K562 (cell line): ENCODE measurements at regions not wholly inside any gene's neighbourhood (a gene's known extent, or its start where the extent isn't known, plus 50 kb on each side); places are given as distances from the start of the nearest gene placed in this dataset.

Experiments
- ATAC-seq: fragments of 200-7000 bp; cut with Tn5 transposase; 3 replicates; pipeline ENCODE4 v1.9.1; 2020; ENCODE audit warnings: moderate library complexity
- BruUV-seq: library from RNA; stranded (reverse); fragments of 400-500 nt; replicated peaks from 2 replicates; lab custom pipeline; 2021; lab: Mats Ljungman, UMichigan
- CTCF ChIA-PET: fragments of 300-600 bp; formaldehyde crosslinking; extraction: SDS; loops from one replicate; lab custom pipeline; 2021; ENCODE audit warnings: low intra/inter-chr PET ratio; lab: Yijun Ruan, JAX
- POLR2A ChIA-PET: fragments of 300-600, 350-650 bp; sonication (Branson Sonifier 250); formaldehyde crosslinking; extraction: SDS; loops from one replicate; lab custom pipeline; 2021; ENCODE audit warnings: antibody characterized with exemption, inconsistent platforms; lab: Yijun Ruan, JAX
- DNase-seq, 4 experiments: peaks; one replicate each; pipeline versions ENCODE4 v3.0.0 to v3.0.0-alpha.2; 2011 to 2018; ENCODE audit warnings: low spot score in 3 of 4, mixed read lengths in 3 of 4; ENCODE audit errors: extremely low read depth in 1 of 4
- FAIRE-seq: peaks from 2 replicates; lab custom pipeline; 2011; peaks lifted over from hg19 to GRCh38; lab: Jason Lieb, UNC
- H2AFZ ChIP-seq: 2 replicates; pipeline ENCODE4 v1.6.0; 2011; ENCODE audit warnings: low read depth, low read length, control low read depth, inconsistent platforms
- H3K27ac ChIP-seq: fragments of 200-600 bp; 3 replicates; pipeline ENCODE4 v1.8.0; 2011; ENCODE audit warnings: low read depth, mild to moderate bottlenecking, control low read depth, inconsistent platforms, low read length, moderate library complexity, mixed read lengths; ENCODE audit errors: extremely low read depth
- H3K27me3 ChIP-seq, 2 experiments: fragments of 300-600 bp in 1 of 2; 2 replicates in 1 of 2; 3 replicates in 1 of 2; pipeline versions ENCODE4 v1.6.0 to v1.8.0; 2011; ENCODE audit warnings: inconsistent platforms in 2 of 2, low read length in 2 of 2, mild to moderate bottlenecking in 1 of 2, mixed read lengths in 1 of 2, moderate library complexity in 1 of 2; ENCODE audit not compliant: control insufficient read depth in 2 of 2, insufficient read depth in 2 of 2
- H3K36me3 ChIP-seq: fragments of 300-600 bp; 3 replicates; pipeline ENCODE4 v1.8.0; 2011; ENCODE audit warnings: mild to moderate bottlenecking, low read length, inconsistent platforms; ENCODE audit not compliant: control insufficient read depth, insufficient read depth
- H3K4me1 ChIP-seq, 2 experiments: fragments of 200-600 bp in 1 of 2; replicated peaks in 1 of 2; 2 replicates in 1 of 2; 3 replicates in 1 of 2; pipeline versions ENCODE4 v1.5.1 to v1.8.0; 2011; ENCODE audit warnings: inconsistent platforms in 2 of 2, low read length in 2 of 2, mild to moderate bottlenecking in 1 of 2, mixed read lengths in 1 of 2, moderate library complexity in 1 of 2; ENCODE audit not compliant: control insufficient read depth in 2 of 2, insufficient read depth in 2 of 2
- H3K4me2 ChIP-seq: 2 replicates; pipeline ENCODE4 v1.6.1; 2011; ENCODE audit warnings: low read length, control low read depth, inconsistent platforms, mixed read lengths; ENCODE audit not compliant: insufficient read depth
- H3K4me3 ChIP-seq: fragments of 200-600 bp; sonication (generic), shearing (Covaris generic); 2 replicates; pipeline ENCODE4 v1.5.1; 2016; ENCODE audit warnings: control low read depth, inconsistent platforms
- H3K79me2 ChIP-seq: fragments of 200-600 bp; 3 replicates; pipeline ENCODE4 v1.8.0; 2011; ENCODE audit warnings: low read length, inconsistent platforms; ENCODE audit not compliant: control insufficient read depth, insufficient read depth
- H3K9ac ChIP-seq, 2 experiments: 2 replicates each; pipeline versions ENCODE4 v1.6.0 to v1.6.1; 2011; ENCODE audit warnings: low read depth in 2 of 2, low read length in 2 of 2, control low read depth in 1 of 2, inconsistent platforms in 1 of 2, mild to moderate bottlenecking in 1 of 2, mixed read lengths in 1 of 2; ENCODE audit not compliant: insufficient read depth in 1 of 2
- H3K9me1 ChIP-seq: one replicate; pipeline ENCODE4 v1.6.0; 2011; ENCODE audit warnings: inconsistent platforms, mild to moderate bottlenecking, low read length, moderate library complexity; ENCODE audit not compliant: control insufficient read depth, insufficient read depth
- H3K9me3 ChIP-seq: replicated peaks from 2 replicates; pipeline ENCODE4 v1.5.1; 2011; ENCODE audit warnings: low read depth, low read length, inconsistent platforms; ENCODE audit not compliant: control insufficient read depth, insufficient read depth
- H4K20me1 ChIP-seq: replicated peaks from 2 replicates; pipeline ENCODE4 v1.6.1; 2011; ENCODE audit warnings: low read length, inconsistent platforms, mixed read lengths; ENCODE audit not compliant: control insufficient read depth, insufficient read depth
- ATF4 ChIP-seq: fragments of 450-650 bp; formaldehyde crosslinking; IDR thresholded peaks from 2 replicates; pipeline ENCODE4 v1.4.0; 2022; ENCODE audit warnings: mild to moderate bottlenecking, moderate library complexity
- NCOR1 ChIP-seq: fragments of 450-650 bp; IDR thresholded peaks from 2 replicates; pipeline ENCODE4 v1.6.1; 2016; ENCODE audit warnings: mild to moderate bottlenecking, moderate library complexity
- OTX1 ChIP-seq: fragments of 450-650 bp; formaldehyde crosslinking; IDR thresholded peaks from 2 replicates; pipeline ENCODE4 v1.4.0; 2022; ENCODE audit warnings: mild to moderate bottlenecking
- TAF9B ChIP-seq: fragments of 450-650 bp; IDR thresholded peaks from 2 replicates; pipeline ENCODE4 v1.6.1; 2018; ENCODE audit warnings: mild to moderate bottlenecking; ENCODE audit not compliant: partially characterized antibody
- TRIM28 ChIP-seq: fragments of 450-650 bp; IDR thresholded peaks from 2 replicates; pipeline ENCODE4 v1.6.1; 2017
- ZFX ChIP-seq: sonication (generic); formaldehyde crosslinking; IDR thresholded peaks from 2 replicates; pipeline ENCODE4 v1.8.0; 2022; ENCODE audit warnings: mild to moderate bottlenecking, missing genetic modification reagents, moderate library complexity
- ZNF764 ChIP-seq: fragments of 250-450 bp; sonication (Bioruptor Pico); IDR thresholded peaks from 2 replicates; pipeline ENCODE4 v1.4.0; 2020; ENCODE audit warnings: low read depth, mild to moderate bottlenecking, moderate library complexity
- WGBS: fragments of 100-300 bp; shearing (Covaris generic); methylation state at CpG from one replicate; pipeline ENCODE4 v1.1.6; 2016; ENCODE audit warnings: low coverage, mixed read lengths; ENCODE audit not compliant: insufficient coverage; ENCODE audit errors: missing lambda C conversion rate; 5-methylcytosine and 5-hydroxymethylcytosine counted together
- in situ Hi-C: fragments of 300-500 bp; cut with MboI; formaldehyde crosslinking; loops from 4 replicates; pipeline ENCODE4 v1.15.0; 2018; ENCODE audit warnings: inconsistent platforms, mixed read lengths
- intact Hi-C: fragments of 100-400 bp; cut with micrococcal nuclease; formaldehyde crosslinking; loops from 2 replicates; pipeline ENCODE4 v1.14.2; 2022

GRCh38 chr18:44156776-44157335 is 523.8 kb upstream of the SETBP1 start:
- POLR2A ChIA-PET: no interaction called here
- no peak overlapping the region for H3K9ac ChIP-seq
- no peak for FAIRE-seq
- H3K4me3 ChIP-seq: no peak overlapping the region
- H3K36me3 ChIP-seq: no peaks in the 10 kb centered on the region
- no peak overlapping the region for H3K27ac ChIP-seq
- no peak overlapping the region for H3K4me2 ChIP-seq
- in situ Hi-C loops (no loop called here), intact Hi-C loops (no loop called here)
- 2% methylated on average over 7 of the region's 7 CpGs for WGBS
- no peak for ATAC-seq
- H3K27me3 ChIP-seq: no peaks in the 10 kb centered on the region
- BruUV-seq: no TSS peak
- no peaks in the 10 kb centered on the region for H3K9me3 ChIP-seq
- H3K4me1 ChIP-seq: no peaks in the 10 kb centered on the region
- CTCF ChIA-PET: no interaction called here
- TF ChIP-seq ATF4 (CRISPR knock-in tag) (no peak), ZFX (CRISPR knock-in tag) (no peak), OTX1 (no peak), NCOR1 (no peak), ZNF764 (CRISPR knock-in tag) (no peak), TAF9B (no peak), TRIM28 (no peak)
- H3K79me2 ChIP-seq: no peaks in the 10 kb centered on the region
- no peaks in the 10 kb centered on the region for H4K20me1 ChIP-seq
- no peaks in the 10 kb centered on the region for H3K9me1 ChIP-seq
- no peak for DNase-seq
- H2AFZ ChIP-seq: no peak overlapping the region
